SU-DHL-6 (cell line): ENCODE measurements at regions not wholly inside any gene's neighbourhood (a gene's known extent, or its start where the extent isn't known, plus 50 kb on each side); places are given as distances from the start of the nearest gene placed in this dataset.

Experiments
- CTCF ChIP-seq: fragments of 200-600 bp; sonication (generic); IDR thresholded peaks from one replicate; pipeline ENCODE4 v1.5.1; 2017; ENCODE audit warnings: antibody characterized with exemption, mild to moderate bottlenecking, low read length, moderate library complexity; ENCODE audit not compliant: insufficient read depth, poor library complexity, severe bottlenecking
- EZH2phosphoT487 ChIP-seq: fragments of 200-600 bp; sonication (generic), shearing (Covaris generic); conservative IDR thresholded peaks from 2 replicates; pipeline ENCODE4 v1.6.1; 2018; ENCODE audit warnings: mild to moderate bottlenecking, antibody characterized with exemption, low read length, moderate library complexity, mixed read lengths

GRCh38 chr13:59404331-59404730 lies 759.4 kb downstream of the DIAPH3 start:
- TF ChIP-seq CTCF (no peak), EZH2phosphoT487 (no peak)
